ENCODE measurements at regions not wholly inside any gene's neighbourhood (a gene's known extent, or its start where the extent isn't known, plus 50 kb on each side); places are given as distances from the start of the nearest gene placed in this dataset.

GRCh38 chr2:183255411-183255810 lies 131.2 kb downstream of the NUP35 start:
- TF ChIP-seq, protein P1, sequence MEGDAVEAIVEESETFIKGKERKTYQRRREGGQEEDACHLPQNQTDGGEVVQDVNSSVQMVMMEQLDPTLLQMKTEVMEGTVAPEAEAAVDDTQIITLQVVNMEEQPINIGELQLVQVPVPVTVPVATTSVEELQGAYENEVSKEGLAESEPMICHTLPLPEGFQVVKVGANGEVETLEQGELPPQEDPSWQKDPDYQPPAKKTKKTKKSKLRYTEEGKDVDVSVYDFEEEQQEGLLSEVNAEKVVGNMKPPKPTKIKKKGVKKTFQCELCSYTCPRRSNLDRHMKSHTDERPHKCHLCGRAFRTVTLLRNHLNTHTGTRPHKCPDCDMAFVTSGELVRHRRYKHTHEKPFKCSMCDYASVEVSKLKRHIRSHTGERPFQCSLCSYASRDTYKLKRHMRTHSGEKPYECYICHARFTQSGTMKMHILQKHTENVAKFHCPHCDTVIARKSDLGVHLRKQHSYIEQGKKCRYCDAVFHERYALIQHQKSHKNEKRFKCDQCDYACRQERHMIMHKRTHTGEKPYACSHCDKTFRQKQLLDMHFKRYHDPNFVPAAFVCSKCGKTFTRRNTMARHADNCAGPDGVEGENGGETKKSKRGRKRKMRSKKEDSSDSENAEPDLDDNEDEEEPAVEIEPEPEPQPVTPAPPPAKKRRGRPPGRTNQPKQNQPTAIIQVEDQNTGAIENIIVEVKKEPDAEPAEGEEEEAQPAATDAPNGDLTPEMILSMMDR (IDR thresholded peaks at IDR 0.05), result no peak
- TF ChIP-seq POLR2A (IDR thresholded peaks at IDR 0.05) (no peak), POLR2AphosphoS5 (IDR thresholded peaks at IDR 0.05) (no peak)
